ENCODE measurements at regions not wholly inside any gene's neighbourhood (a gene's known extent, or its start where the extent isn't known, plus 50 kb on each side); places are given as distances from the start of the nearest gene placed in this dataset. TPM values are rescaled to one million over a fixed set of nuclear protein-coding genes. Genes with fewer than 3 reads are reported as not detected.

- TF ChIP-seq POLR2A (IDR thresholded peaks at IDR 0.05), result no peak
- TF ChIP-seq, protein P1, sequence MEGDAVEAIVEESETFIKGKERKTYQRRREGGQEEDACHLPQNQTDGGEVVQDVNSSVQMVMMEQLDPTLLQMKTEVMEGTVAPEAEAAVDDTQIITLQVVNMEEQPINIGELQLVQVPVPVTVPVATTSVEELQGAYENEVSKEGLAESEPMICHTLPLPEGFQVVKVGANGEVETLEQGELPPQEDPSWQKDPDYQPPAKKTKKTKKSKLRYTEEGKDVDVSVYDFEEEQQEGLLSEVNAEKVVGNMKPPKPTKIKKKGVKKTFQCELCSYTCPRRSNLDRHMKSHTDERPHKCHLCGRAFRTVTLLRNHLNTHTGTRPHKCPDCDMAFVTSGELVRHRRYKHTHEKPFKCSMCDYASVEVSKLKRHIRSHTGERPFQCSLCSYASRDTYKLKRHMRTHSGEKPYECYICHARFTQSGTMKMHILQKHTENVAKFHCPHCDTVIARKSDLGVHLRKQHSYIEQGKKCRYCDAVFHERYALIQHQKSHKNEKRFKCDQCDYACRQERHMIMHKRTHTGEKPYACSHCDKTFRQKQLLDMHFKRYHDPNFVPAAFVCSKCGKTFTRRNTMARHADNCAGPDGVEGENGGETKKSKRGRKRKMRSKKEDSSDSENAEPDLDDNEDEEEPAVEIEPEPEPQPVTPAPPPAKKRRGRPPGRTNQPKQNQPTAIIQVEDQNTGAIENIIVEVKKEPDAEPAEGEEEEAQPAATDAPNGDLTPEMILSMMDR (IDR thresholded peaks at IDR 0.05), result no peak
- H3K27me3 ChIP-seq, result no peaks in the 10 kb centered on the region
- WGBS, 2 donors, result 58 to 87% methylated on average over 1 of the region's 1 CpG
- H3K4me1 ChIP-seq, result no peaks in the 10 kb centered on the region
- no peak overlapping the region for H3K27ac ChIP-seq
- H3K36me3 ChIP-seq (replicated peaks in 1 of 2; ENCODE audit: insufficient read depth in 1 of 2, low read depth in 2 of 2), result no peaks in the 10 kb centered on the region
- H3K9me3 ChIP-seq, result peaks cover 0 to 6% (median 0%) of the 10 kb centered on the region in 3 donors
- intact Hi-C loops (cut with DNase I), result no loop called here
- ATAC-seq (no peak), DNase-seq (no peak)
- H3K4me3 ChIP-seq, result no peak overlapping the region
Measured at GRCh38 chr2:121161272-121161671, 123.7 kb downstream of the TFCP2L1 start.

GRCh38 chr2:121162893-121163292 is 122.1 kb downstream of the TFCP2L1 start:
- H3K4me1 ChIP-seq, result no peaks in the 10 kb centered on the region
- intact Hi-C loops (cut with DNase I), result no loop called here
- H3K27me3 ChIP-seq, result no peaks in the 10 kb centered on the region
- no peaks in the 10 kb centered on the region for H3K36me3 ChIP-seq (replicated peaks in 1 of 2; ENCODE audit: insufficient read depth in 1 of 2, low read depth in 2 of 2)
- H3K27ac ChIP-seq, result no peak overlapping the region
- TF ChIP-seq, protein P1 (IDR thresholded peaks at IDR 0.05), result no peak
- TF ChIP-seq POLR2A (IDR thresholded peaks at IDR 0.05), result no peak
- ATAC-seq (no peak), DNase-seq (no peak)
- peaks cover 0 to 1% (median 0%) of the 10 kb centered on the region in 3 donors for H3K9me3 ChIP-seq
- no peak overlapping the region for H3K4me3 ChIP-seq

DNA sequence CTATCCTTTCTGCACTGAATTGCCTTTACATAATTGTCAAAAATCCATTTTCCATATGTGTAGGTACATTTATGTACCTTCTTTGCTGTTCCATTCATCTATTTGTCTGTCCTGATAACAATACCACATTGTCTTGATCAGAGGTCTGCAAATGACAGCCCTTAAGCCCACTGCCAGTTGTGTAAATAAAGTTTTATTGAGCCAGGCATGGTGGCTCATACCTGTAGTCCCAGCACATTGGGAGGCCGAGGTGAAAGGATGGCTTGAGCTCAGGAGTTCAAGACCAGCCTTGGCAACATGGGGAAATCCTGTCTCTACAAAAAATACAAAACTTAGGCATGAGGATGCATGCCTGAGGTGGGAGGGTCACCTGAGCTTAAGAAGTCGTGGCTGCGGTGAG is 121.0 kb downstream of the TFCP2L1 start:
- H3K36me3 ChIP-seq (replicated peaks in 1 of 2; ENCODE audit: insufficient read depth in 1 of 2, low read depth in 2 of 2), result no peaks in the 10 kb centered on the region
- DNase-seq (no peak), ATAC-seq (no peak)
- no peaks in the 10 kb centered on the region for H3K9me3 ChIP-seq
- H3K4me1 ChIP-seq, result no peaks in the 10 kb centered on the region
- no peak overlapping the region for H3K27ac ChIP-seq
- TF ChIP-seq POLR2A (IDR thresholded peaks at IDR 0.05), result no peak
- TF ChIP-seq, protein P1 (IDR thresholded peaks at IDR 0.05), result no peak
- no peaks in the 10 kb centered on the region for H3K27me3 ChIP-seq
- no peak overlapping the region for H3K4me3 ChIP-seq
- WGBS, 2 donors, result 84 to 88% methylated on average over 3 of the region's 3 CpGs
- intact Hi-C loops (cut with DNase I), result no loop called here

DNA sequence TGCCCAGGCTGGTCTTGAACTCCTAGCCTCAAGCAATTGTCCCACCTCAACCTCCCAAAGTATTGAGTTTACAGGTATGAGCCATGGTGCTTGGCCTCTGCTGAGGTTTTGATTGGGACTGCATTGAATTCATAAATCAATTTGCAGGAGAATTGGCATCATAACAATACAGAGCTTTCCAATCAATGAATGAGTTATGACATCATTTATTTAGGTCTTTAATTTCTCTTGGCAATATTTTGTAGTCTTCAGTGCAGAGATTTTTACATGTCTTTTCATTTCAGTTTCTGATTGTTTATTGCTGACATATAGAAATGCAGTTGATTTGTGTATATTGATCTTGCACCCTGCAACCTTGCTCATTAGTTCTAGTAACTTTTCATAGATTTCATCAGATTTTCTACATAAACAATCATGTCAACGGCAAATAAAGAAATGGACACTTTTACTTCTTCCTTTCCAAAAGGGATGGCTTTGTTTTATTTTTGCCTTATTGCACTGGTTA is 119.9 kb downstream of the TFCP2L1 start:
- Histone ChIP-seq H3K36me3 (replicated peaks in 1 of 2; ENCODE audit: insufficient read depth in 1 of 2, low read depth in 2 of 2) (no peaks in the 10 kb centered on the region), H3K4me1 (no peaks in the 10 kb centered on the region), H3K4me3 (no peak overlapping the region), H3K9me3 (no peaks in the 10 kb centered on the region), H3K27me3 (no peaks in the 10 kb centered on the region), H3K27ac (no peak overlapping the region)
- intact Hi-C loops (cut with DNase I), result no loop called here
- TF ChIP-seq, protein P1 (IDR thresholded peaks at IDR 0.05), result no peak
- no peak for TF ChIP-seq POLR2A (IDR thresholded peaks at IDR 0.05)
- 88 to 89% methylated on average over 1 of the region's 1 CpG for WGBS, 2 donors
- ATAC-seq, result no peak
- no peak for DNase-seq

Small RNAs in the stretch of these regions (small RNA-seq; reads per million reads assigned to genes)
- not detected for gene RF00019
